ENCODE measurements at regions not wholly inside any gene's neighbourhood (a gene's known extent, or its start where the extent isn't known, plus 50 kb on each side); places are given as distances from the start of the nearest gene placed in this dataset.

DNA sequence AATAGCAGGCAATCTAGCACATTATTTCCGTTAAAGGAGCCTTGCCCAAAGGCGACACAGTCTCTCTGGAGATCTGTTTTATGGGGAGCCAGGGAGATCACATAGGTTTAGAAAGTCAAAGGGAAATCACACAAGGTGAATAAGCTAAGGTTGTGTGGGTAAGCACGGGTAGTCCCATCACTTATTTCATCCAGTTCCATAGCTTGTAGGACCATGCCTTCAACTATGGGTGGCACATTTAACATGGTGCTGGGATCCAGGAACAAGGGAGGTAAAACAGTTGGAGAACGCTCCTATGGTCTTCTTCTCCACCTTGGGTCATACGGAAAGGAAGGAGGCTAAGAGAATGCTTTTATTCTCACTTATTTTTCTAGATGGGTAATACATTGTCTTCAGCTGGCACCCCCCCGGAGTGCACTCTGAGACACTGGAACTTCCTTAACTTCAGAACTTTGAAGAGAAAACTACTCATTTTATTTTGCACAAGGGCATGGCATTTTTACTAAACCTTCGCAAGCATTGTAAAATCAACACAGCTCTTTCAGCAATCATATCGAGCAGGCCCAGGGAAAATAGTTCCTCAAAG is 435.4 kb downstream of the KIF20B start:
- no peak for TF ChIP-seq CCAR2 (optimal IDR thresholded peaks at IDR 0.05; ENCODE audit: low read depth, low read length)
- TF ChIP-seq JUNB (CRISPR knock-in tag; IDR thresholded peaks at IDR 0.05; ENCODE audit: borderline replicate concordance): no peak
- TF ChIP-seq MXD4 (CRISPR knock-in tag; IDR thresholded peaks at IDR 0.05): no peak
- TF ChIP-seq ZNF263 (CRISPR knock-in tag; IDR thresholded peaks at IDR 0.05): no peak
- TF ChIP-seq, protein P1, sequence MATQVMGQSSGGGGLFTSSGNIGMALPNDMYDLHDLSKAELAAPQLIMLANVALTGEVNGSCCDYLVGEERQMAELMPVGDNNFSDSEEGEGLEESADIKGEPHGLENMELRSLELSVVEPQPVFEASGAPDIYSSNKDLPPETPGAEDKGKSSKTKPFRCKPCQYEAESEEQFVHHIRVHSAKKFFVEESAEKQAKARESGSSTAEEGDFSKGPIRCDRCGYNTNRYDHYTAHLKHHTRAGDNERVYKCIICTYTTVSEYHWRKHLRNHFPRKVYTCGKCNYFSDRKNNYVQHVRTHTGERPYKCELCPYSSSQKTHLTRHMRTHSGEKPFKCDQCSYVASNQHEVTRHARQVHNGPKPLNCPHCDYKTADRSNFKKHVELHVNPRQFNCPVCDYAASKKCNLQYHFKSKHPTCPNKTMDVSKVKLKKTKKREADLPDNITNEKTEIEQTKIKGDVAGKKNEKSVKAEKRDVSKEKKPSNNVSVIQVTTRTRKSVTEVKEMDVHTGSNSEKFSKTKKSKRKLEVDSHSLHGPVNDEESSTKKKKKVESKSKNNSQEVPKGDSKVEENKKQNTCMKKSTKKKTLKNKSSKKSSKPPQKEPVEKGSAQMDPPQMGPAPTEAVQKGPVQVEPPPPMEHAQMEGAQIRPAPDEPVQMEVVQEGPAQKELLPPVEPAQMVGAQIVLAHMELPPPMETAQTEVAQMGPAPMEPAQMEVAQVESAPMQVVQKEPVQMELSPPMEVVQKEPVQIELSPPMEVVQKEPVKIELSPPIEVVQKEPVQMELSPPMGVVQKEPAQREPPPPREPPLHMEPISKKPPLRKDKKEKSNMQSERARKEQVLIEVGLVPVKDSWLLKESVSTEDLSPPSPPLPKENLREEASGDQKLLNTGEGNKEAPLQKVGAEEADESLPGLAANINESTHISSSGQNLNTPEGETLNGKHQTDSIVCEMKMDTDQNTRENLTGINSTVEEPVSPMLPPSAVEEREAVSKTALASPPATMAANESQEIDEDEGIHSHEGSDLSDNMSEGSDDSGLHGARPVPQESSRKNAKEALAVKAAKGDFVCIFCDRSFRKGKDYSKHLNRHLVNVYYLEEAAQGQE (IDR thresholded peaks at IDR 0.05; ENCODE audit: borderline replicate concordance in 1 of 2, low read depth in 1 of 2, low read length in 2 of 2): no peak
- TF ChIP-seq ZNF510 (CRISPR knock-in tag; IDR thresholded peaks at IDR 0.05; ENCODE audit: low read depth): no peak
- no peak for TF ChIP-seq ZNF747 (CRISPR knock-in tag; IDR thresholded peaks at IDR 0.05; ENCODE audit: borderline replicate concordance)
- no peak for TF ChIP-seq NFE2L2 (IDR thresholded peaks at IDR 0.05; ENCODE audit: low read length)
- TF ChIP-seq POLR2A (IDR thresholded peaks at IDR 0.05; ENCODE audit: insufficient read depth in 1 of 2, low read depth in 2 of 2, low read length in 2 of 2): no peak
- no peak for TF ChIP-seq HNRNPUL1 (IDR thresholded peaks at IDR 0.05; ENCODE audit: low read depth, low read length)
- no peak for TF ChIP-seq CREM (IDR thresholded peaks at IDR 0.05)
- no peak for TF ChIP-seq CREM (CRISPR knock-in tag; IDR thresholded peaks at IDR 0.05)

Measured in HepG2 (cell line).